ENCODE measurements at regions not wholly inside any gene's neighbourhood (a gene's known extent, or its start where the extent isn't known, plus 50 kb on each side); places are given as distances from the start of the nearest gene placed in this dataset.

GRCh38 chr2:19140463-19141208 lies 217.8 kb downstream of the OSR1 start:
- FAIRE-seq (peak; percentile 7), DNase-seq (ENCODE audit: low spot score) (peak; percentile 86)

GRCh38 chr2:19139386-19139785 lies 219.0 kb downstream of the OSR1 start:
- FAIRE-seq (no peak), DNase-seq (ENCODE audit: low spot score) (no peak)

GRCh38 chr2:19138264-19138825 lies 220.1 kb downstream of the OSR1 start:
- FAIRE-seq (no peak), DNase-seq (ENCODE audit: low spot score) (no peak)

GRCh38 chr2:19137433-19137832 lies 221.0 kb downstream of the OSR1 start:
- DNase-seq (ENCODE audit: low spot score), result no peak
- FAIRE-seq, result no peak

GRCh38 chr2:19132967-19133366 lies 225.5 kb downstream of the OSR1 start:
- FAIRE-seq (no peak), DNase-seq (ENCODE audit: low spot score) (no peak)

- FAIRE-seq (no peak), DNase-seq (ENCODE audit: low spot score) (no peak)
These were observed 226.6 kb downstream of the OSR1 start for GRCh38 chr2:19131871-19132270.

- no peak for FAIRE-seq
- no peak for DNase-seq (ENCODE audit: low spot score)
These were observed 230.3 kb downstream of the OSR1 start for GRCh38 chr2:19128148-19128547.

- FAIRE-seq (no peak), DNase-seq (ENCODE audit: low spot score) (no peak)
These were observed 230.8 kb downstream of the OSR1 start for GRCh38 chr2:19127616-19128015.

GRCh38 chr2:19125901-19126680 lies 232.3 kb downstream of the OSR1 start:
- DNase-seq (ENCODE audit: low spot score) (no peak), FAIRE-seq (no peak)

- FAIRE-seq (no peak), DNase-seq (ENCODE audit: low spot score) (peak; percentile 52)
These were observed 234.3 kb downstream of the OSR1 start for GRCh38 chr2:19124135-19124534.

GRCh38 chr2:19123556-19123955 lies 234.9 kb downstream of the OSR1 start:
- DNase-seq (ENCODE audit: low spot score) (no peak), FAIRE-seq (no peak)

GRCh38 chr2:19122220-19122619 lies 236.2 kb downstream of the OSR1 start:
- FAIRE-seq (no peak), DNase-seq (ENCODE audit: low spot score) (no peak)

GRCh38 chr2:19120941-19121750 lies 237.3 kb downstream of the OSR1 start:
- FAIRE-seq, result no peak
- peak; percentile 45 for DNase-seq (ENCODE audit: low spot score)

GRCh38 chr2:19120181-19120580 lies 238.2 kb downstream of the OSR1 start:
- no peak for FAIRE-seq
- DNase-seq (ENCODE audit: low spot score), result no peak

- FAIRE-seq, result no peak
- no peak for DNase-seq (ENCODE audit: low spot score)
These were observed 239.0 kb downstream of the OSR1 start for GRCh38 chr2:19119326-19120001.

GRCh38 chr2:19116918-19117317 lies 241.5 kb downstream of the OSR1 start:
- DNase-seq (ENCODE audit: low spot score), result no peak

GRCh38 chr2:19114754-19115231 lies 243.6 kb downstream of the OSR1 start:
- DNase-seq (ENCODE audit: low spot score), result no peak
- FAIRE-seq, result no peak

More at GRCh38 chr2:19116918-19117317, 241.5 kb downstream of the OSR1 start:
- FAIRE-seq, result no peak

- DNase-seq (ENCODE audit: low spot score), result no peak
- FAIRE-seq, result no peak
These were observed 244.3 kb downstream of the OSR1 start for GRCh38 chr2:19114126-19114525.

GRCh38 chr2:19111354-19111753 lies 247.1 kb downstream of the OSR1 start:
- FAIRE-seq (no peak), DNase-seq (ENCODE audit: low spot score) (no peak)

- FAIRE-seq, result no peak
These were observed 248.9 kb downstream of the OSR1 start for GRCh38 chr2:19109518-19109917.

GRCh38 chr2:19106376-19106775 lies 252.0 kb downstream of the OSR1 start:
- FAIRE-seq (no peak), DNase-seq (ENCODE audit: low spot score) (no peak)

More at GRCh38 chr2:19109518-19109917, 248.9 kb downstream of the OSR1 start:
- DNase-seq (ENCODE audit: low spot score), result no peak
